NOMO-1 (cell line): ENCODE measurements at regions not wholly inside any gene's neighbourhood (a gene's known extent, or its start where the extent isn't known, plus 50 kb on each side); places are given as distances from the start of the nearest gene placed in this dataset.
"Not testable (repeated sequence)": the region's sequence is repeated elsewhere in the genome, so short reads cannot be mapped to it uniquely, and the experiment has no call there.

Source experiments
- DNase-seq, 2 experiments: peaks; one replicate each; lab custom pipeline; 2025; ENCODE audit not compliant: unreplicated experiment in 2 of 2; lab: John Stamatoyannopoulos, UW

- no peak for DNase-seq
These were observed 756.4 kb downstream of the KCNT2 start for GRCh38 chr1:195851804-195852203.

GRCh38 chr1:195851016-195851601, 757.1 kb downstream of the KCNT2 start:
- no peak for DNase-seq

- no peak for DNase-seq
These were observed 759.1 kb downstream of the KCNT2 start for GRCh38 chr1:195849180-195849579.

- DNase-seq: not testable (repeated sequence)
These were observed 760.0 kb downstream of the KCNT2 start for GRCh38 chr1:195847957-195848875.

GRCh38 chr1:195831789-195832188, 776.5 kb downstream of the KCNT2 start:
- no peak for DNase-seq

GRCh38 chr1:195828325-195828724, 779.9 kb downstream of the KCNT2 start:
- no peak for DNase-seq

GRCh38 chr1:195820925-195821324, 787.3 kb downstream of the KCNT2 start:
- no peak for DNase-seq

- DNase-seq: no peak
These were observed 802.2 kb downstream of the KCNT2 start for GRCh38 chr1:195806060-195806459.

GRCh38 chr1:195804547-195804946, 803.7 kb downstream of the KCNT2 start:
- DNase-seq: no peak

GRCh38 chr1:195799016-195799415, 809.2 kb downstream of the KCNT2 start:
- DNase-seq: no peak

GRCh38 chr1:195794225-195794624, 814.0 kb downstream of the KCNT2 start:
- DNase-seq: no peak

GRCh38 chr1:195791796-195792195, 816.4 kb downstream of the KCNT2 start:
- DNase-seq: no peak

- no peak for DNase-seq
These were observed 817.6 kb downstream of the KCNT2 start for GRCh38 chr1:195790514-195791168.

- no peak for DNase-seq
These were observed 818.9 kb downstream of the KCNT2 start for GRCh38 chr1:195789321-195789720.

GRCh38 chr1:195788721-195789120, 819.5 kb downstream of the KCNT2 start:
- DNase-seq: no peak

- no peak for DNase-seq
These were observed 822.4 kb downstream of the KCNT2 start for GRCh38 chr1:195785830-195786229.

- no peak for DNase-seq
These were observed 834.3 kb downstream of the KCNT2 start for GRCh38 chr1:195773931-195774330.

- DNase-seq: no peak
These were observed 838.8 kb downstream of the KCNT2 start for GRCh38 chr1:195769461-195769860.

GRCh38 chr1:195768936-195769335, 839.3 kb downstream of the KCNT2 start:
- no peak for DNase-seq

GRCh38 chr1:195768377-195768776, 839.9 kb downstream of the KCNT2 start:
- no peak for DNase-seq

- no peak for DNase-seq
These were observed 841.5 kb downstream of the KCNT2 start for GRCh38 chr1:195766709-195767108.

GRCh38 chr1:195765099-195765498, 843.1 kb downstream of the KCNT2 start:
- no peak for DNase-seq
